NB4 (cell line): ENCODE measurements at regions not wholly inside any gene's neighbourhood (a gene's known extent, or its start where the extent isn't known, plus 50 kb on each side); places are given as distances from the start of the nearest gene placed in this dataset.
"Not testable (repeated sequence)": the region's sequence is repeated elsewhere in the genome, so short reads cannot be mapped to it uniquely, and the experiment has no call there.

ENCODE experiments used
- DNase-seq: peaks from one replicate; pipeline ENCODE4 v3.0.0; 2010; ENCODE audit warnings: low read depth
- H3K4me3 ChIP-seq: one replicate; pipeline ENCODE4 v1.5.1; 2011; ENCODE audit warnings: mild to moderate bottlenecking, low read depth, low read length, moderate library complexity
- MYC ChIP-seq: IDR thresholded peaks from 2 replicates; pipeline ENCODE4 v1.6.1; 2011; ENCODE audit warnings: low read depth, low read length
- POLR2A ChIP-seq: IDR thresholded peaks from 2 replicates; pipeline ENCODE4 v1.6.1; 2011; ENCODE audit warnings: mild to moderate bottlenecking; ENCODE audit not compliant: insufficient read length; ENCODE audit errors: extremely low read depth
- TF ChIP-seq, protein P1 (sequence below): IDR thresholded peaks from one replicate; pipeline ENCODE4 v1.5.1; 2012; ENCODE audit warnings: low read depth, low read length
- TF ChIP-seq, protein P2 (sequence below): IDR thresholded peaks from 2 replicates; pipeline ENCODE4 v1.6.1; 2011; ENCODE audit warnings: low read depth, low read length

DNA sequence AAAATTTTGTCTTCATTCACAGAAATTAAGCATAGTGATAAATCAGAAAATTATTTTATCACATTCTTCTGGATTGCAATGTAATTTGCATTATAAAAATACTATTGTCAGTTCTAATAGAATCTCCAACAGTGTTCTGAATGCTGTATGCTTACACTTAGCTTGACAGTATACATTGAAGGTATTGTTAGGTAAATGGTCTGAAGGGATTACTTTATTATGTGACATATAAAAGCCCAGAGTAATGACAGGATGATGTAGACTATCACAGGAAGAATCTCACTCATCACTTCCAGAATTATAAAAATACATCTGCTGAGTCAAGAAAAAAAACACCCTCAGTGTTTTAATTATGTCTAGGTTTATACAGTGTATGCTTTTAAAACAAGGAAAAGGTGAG is 1532.5 kb upstream of the RAG2 start:
- no peak for DNase-seq
- TF ChIP-seq, protein P1, sequence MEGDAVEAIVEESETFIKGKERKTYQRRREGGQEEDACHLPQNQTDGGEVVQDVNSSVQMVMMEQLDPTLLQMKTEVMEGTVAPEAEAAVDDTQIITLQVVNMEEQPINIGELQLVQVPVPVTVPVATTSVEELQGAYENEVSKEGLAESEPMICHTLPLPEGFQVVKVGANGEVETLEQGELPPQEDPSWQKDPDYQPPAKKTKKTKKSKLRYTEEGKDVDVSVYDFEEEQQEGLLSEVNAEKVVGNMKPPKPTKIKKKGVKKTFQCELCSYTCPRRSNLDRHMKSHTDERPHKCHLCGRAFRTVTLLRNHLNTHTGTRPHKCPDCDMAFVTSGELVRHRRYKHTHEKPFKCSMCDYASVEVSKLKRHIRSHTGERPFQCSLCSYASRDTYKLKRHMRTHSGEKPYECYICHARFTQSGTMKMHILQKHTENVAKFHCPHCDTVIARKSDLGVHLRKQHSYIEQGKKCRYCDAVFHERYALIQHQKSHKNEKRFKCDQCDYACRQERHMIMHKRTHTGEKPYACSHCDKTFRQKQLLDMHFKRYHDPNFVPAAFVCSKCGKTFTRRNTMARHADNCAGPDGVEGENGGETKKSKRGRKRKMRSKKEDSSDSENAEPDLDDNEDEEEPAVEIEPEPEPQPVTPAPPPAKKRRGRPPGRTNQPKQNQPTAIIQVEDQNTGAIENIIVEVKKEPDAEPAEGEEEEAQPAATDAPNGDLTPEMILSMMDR: no peak
- no peak overlapping the region for H3K4me3 ChIP-seq

DNA sequence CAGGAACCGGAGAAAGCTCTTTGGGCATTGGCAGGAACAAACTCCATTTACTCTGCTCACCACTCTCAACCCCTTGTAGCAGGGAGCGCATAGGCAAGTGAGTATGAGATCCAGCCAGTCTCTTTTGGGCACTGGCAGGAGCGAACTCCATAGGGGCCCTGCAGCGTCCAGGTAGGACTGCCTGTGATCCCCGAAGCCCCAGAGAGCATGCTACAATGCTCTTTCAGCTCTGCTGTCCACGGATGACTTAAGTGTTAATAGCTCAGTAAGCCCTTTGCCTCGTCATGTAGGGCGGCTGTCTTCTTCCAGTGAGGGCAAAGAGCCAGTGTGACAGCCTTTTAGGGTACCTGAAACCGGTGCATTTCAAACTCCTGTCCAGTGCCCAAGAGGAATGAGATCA is 1525.6 kb upstream of the RAG2 start:
- DNase-seq: no peak
- H3K4me3 ChIP-seq: no peak overlapping the region
- TF ChIP-seq MYC (no peak), POLR2A (no peak)
- TF ChIP-seq, protein P1: no peak
- TF ChIP-seq, protein P2, sequence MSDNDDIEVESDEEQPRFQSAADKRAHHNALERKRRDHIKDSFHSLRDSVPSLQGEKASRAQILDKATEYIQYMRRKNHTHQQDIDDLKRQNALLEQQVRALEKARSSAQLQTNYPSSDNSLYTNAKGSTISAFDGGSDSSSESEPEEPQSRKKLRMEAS: no peak

DNA sequence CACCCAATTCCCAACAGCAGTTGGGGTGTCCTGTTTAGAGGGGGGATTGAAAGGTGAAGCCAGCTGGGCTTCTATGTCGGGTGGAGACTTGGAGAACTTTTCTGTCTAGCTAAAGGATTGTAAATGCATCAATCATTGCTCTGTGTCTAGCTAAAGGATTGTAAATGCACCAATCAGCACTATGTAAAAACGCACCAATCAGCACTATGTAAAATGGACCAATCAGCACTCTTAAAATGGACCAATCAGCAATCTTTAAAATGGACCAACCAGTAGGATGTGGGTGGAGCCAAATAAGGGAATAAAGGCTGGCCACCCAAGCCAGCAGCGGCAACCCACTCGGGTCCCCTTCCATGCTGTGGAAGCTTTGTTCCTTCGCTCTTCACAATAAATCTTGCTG is 1518.6 kb upstream of the RAG2 start:
- not testable (repeated sequence) for H3K4me3 ChIP-seq, DNase-seq

DNA sequence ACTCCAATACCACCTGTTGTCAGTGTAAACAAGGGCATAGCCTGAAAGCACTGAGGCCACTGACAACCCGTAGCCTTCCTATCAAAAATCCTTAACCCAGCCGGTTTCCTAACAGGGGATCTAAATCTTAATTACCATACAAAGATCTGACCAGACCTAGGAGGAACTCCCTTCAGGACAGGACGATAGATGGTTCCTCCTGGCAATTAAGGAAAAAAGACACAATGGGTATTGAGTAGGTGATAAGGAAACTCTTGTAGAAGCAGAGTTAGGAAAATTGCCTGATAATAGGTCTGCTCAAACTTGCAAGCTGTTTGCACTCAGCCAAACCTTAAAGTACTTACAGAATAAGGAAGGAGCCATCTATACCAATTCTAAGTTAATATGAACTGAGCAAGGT is 1517.3 kb upstream of the RAG2 start:
- not testable (repeated sequence) for H3K4me3 ChIP-seq, DNase-seq

DNA sequence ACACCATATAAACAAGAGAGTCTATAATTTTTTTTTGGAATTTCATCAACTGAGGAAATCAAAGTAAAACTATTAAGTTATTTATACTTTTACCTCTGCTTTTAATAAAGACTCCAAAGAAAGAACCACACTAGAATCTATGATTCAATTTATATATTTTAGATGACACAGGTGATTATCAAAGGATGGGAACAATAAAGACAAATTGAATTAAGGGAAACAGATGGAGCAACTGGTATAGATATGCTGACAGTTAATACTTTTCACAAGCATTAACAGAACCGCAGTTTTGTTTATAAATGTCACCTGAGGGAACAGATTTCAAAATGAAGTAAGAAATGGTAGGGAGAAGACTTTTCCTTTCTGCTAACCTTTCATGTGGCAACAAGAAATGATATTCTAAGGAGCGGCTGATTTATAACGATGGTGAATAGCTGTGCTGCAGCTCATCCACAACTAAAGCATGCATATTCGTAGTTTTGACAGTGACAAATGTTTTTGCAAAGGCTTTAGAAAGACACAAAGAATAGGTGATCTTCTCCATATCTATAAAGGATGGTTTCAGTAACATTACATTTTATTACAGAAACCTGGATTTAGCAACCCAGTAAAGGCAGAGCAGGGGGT is 1502.9 kb upstream of the RAG2 start:
- no peak for TF ChIP-seq MYC
- TF ChIP-seq, protein P1: no peak
- no peak for TF ChIP-seq POLR2A
- TF ChIP-seq, protein P2: no peak

DNA sequence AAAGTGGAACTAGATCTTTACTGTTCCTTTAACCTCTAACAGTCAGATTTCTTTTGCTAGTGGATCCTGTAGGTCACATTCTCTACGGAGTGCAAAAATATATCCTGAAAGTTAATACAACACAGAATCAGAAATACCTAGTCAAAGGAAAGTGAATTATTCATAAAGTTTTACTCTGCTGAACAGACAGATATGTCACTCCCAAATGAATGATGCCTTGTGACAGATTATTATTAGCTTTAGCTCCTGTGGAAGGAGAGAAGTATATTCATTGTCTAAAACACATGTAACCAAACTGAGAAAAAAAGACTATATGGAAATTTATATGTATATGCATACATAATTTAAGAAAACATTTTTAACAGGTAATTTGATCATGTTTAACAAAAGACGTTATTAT is 1497.2 kb upstream of the RAG2 start:
- TF ChIP-seq, protein P2: no peak
- TF ChIP-seq MYC (no peak), POLR2A (no peak)
- TF ChIP-seq, protein P1: no peak
- H3K4me3 ChIP-seq: no peak overlapping the region
- no peak for DNase-seq

More for the DNA sequence above, 1502.9 kb upstream of the RAG2 start:
- H3K4me3 ChIP-seq: no peak overlapping the region
- no peak for DNase-seq

DNA sequence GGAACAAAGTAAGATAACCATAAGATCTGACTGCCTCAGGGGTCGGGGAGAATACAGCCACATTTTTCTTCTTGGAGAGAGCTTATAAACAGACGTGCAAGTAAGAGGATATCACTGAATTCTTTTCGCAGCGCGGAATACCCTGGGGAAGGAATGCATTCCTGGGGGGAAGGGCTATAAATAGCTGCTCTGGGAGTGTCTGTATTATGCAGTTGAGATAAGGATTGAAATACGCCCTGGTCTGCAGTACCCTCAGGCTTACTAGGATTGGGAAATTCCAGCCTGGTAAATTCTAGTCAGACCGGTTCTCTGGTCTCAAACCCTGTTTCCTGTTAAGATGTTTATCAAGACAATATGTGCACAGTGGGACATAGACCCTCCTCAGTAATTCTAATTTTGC is 1491.7 kb upstream of the RAG2 start:
- DNase-seq: no peak
- no peak overlapping the region for H3K4me3 ChIP-seq
- TF ChIP-seq POLR2A (no peak), MYC (no peak)
- TF ChIP-seq, protein P1: no peak
- TF ChIP-seq, protein P2: no peak
